Urinary bladder (tissue), 3 donors: ENCODE measurements at regions not wholly inside any gene's neighbourhood (a gene's known extent, or its start where the extent isn't known, plus 50 kb on each side); places are given as distances from the start of the nearest gene placed in this dataset.

Experiments used
- DNase-seq: peaks from one replicate; pipeline ENCODE4 v3.0.0-alpha.2; 2015; ENCODE audit errors: extremely low spot score
- H3K27ac ChIP-seq: one replicate; pipeline ENCODE4 v1.5.1; 2013; ENCODE audit warnings: low read depth, mild to moderate bottlenecking, moderate library complexity
- H3K36me3 ChIP-seq: one replicate; pipeline ENCODE4 v1.6.1; 2013; ENCODE audit warnings: mild to moderate bottlenecking, moderate library complexity; ENCODE audit not compliant: insufficient read depth
- H3K4me1 ChIP-seq: one replicate; pipeline ENCODE4 v1.6.1; 2013; ENCODE audit warnings: mild to moderate bottlenecking, moderate library complexity; ENCODE audit not compliant: insufficient read depth
- H3K4me3 ChIP-seq: one replicate; pipeline ENCODE4 v1.5.1; 2013; ENCODE audit warnings: low read depth, low read length
- WGBS: extraction: QIAGEN DNeasy Blood & Tissue Kit; methylation state at CpG from one replicate; pipeline ENCODE4 v1.1.7; 2013; 5-methylcytosine and 5-hydroxymethylcytosine counted together
- donor health status: healthy with polysubstance abuse.
- donor health status: healthy.

DNA sequence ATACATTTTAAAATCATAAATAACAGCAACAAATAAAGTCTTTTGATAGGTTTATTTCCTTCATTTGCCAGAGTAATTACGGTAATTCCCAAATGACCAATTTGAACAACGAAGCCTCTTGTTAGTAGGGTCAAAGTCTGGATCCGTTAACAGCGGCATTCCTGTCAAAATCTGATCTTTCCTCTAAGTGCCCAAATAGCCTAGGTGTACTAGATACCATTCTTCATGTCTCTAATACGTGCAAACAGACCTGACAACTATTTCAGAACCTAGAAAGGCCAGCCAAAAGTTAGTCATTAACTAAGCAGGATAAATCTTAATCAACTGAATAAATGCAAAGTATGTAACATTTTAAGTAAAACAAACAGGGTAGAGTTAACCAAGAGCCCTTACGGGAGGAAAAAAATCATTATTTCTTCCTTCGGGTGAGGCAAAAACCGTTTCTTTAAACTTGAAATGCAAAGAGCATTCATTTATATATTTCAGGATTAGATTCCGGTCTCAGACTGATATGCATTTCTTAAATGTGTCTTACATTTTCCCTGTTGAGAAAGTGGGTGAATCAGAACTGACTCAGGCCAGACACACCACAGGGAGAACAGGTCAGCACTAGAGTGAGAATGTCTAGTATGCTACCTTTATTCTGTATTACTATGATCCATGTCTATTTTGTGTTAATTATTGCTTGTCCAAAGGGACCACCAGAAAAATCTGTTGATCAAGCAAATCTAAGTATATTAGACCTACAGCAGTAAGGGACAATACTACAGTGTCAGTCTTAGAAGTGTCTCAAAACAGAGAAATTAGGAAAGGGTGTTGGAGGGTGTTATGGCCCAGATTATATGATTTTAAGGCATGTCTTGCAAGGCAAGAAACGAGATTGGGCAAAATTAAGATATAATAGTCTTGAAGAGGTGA is 141.5 kb upstream of the NDUFV2 start:
- Histone ChIP-seq H3K4me1 (no peaks in the 10 kb centered on the region), H3K27ac (no peak overlapping the region), H3K36me3 (no peaks in the 10 kb centered on the region), H3K4me3 (no peak overlapping the region)
- no peak for DNase-seq
- WGBS, result 79% methylated on average over 10 of the region's 10 CpGs

DNA sequence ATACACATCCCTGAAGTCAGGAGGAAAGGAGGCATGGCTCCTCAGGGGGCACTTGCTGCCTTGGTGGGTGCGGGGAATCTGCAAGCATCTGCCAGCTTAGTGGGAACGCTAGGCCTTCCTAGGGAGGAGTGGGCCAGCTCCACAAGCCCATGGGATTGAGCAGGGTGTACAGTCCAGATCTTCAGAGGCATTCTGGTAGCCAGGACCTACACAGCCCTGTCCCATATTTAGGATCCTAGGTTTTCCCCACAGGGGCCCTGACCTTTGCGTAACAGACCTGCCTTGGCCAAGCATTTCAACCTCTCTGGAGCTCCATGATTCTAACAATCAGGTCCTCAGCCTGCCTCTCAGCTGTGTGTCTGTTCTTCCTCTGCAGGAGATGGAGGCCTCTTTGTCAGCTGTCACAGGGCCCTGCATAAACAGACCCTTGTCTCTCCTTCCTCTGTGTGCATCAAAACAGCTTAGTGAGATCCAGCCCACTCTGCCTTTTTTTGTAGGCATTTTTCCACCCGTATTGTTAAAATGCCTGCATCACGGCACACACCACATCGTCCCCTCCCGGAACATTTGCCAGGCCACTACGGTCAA is 140.2 kb upstream of the NDUFV2 start:
- Histone ChIP-seq H3K4me1 (no peaks in the 10 kb centered on the region), H3K4me3 (no peak overlapping the region), H3K36me3 (no peaks in the 10 kb centered on the region), H3K27ac (no peak overlapping the region)
- DNase-seq, result no peak
- WGBS, result 89% methylated on average over 8 of the region's 8 CpGs

DNA sequence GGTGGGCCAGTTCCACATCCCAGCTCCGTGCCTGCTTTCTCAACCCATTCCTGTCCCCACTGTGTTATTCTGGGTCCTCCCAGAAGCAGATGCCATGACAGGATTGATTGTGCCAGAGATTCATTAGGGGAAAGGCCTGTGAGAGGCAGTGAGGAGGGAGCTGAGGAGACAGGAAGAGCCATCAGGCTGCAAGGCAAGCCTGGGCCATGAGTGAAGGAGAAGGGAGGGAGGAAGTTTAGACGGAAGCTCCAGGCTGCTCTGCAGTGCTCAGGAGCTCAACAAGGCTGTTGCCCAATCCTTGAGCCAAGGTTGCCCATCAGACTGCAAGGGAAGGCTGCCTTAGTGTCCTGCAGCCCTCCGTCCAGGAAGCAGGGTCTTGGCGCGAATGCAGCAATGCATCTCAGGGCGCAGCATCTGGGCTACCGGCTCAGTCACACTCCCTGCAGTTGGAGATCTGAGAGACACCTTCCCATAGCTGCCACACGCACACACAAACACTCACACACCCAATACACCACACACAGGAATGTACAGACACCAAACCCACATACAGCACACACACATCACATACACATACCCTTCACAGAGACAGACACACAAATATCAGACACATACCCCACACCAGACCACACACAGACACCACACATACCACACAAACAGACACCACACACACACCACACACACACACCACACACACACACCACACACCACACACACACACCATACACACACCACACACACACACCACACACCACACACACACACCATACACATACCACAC is 139.5 kb upstream of the NDUFV2 start:
- H3K4me1 ChIP-seq, result no peaks in the 10 kb centered on the region
- H3K4me3 ChIP-seq, result no peak overlapping the region
- no peaks in the 10 kb centered on the region for H3K36me3 ChIP-seq
- H3K27ac ChIP-seq, result no peak overlapping the region
- 78% methylated on average over 8 of the region's 8 CpGs for WGBS
- no peak for DNase-seq

DNA sequence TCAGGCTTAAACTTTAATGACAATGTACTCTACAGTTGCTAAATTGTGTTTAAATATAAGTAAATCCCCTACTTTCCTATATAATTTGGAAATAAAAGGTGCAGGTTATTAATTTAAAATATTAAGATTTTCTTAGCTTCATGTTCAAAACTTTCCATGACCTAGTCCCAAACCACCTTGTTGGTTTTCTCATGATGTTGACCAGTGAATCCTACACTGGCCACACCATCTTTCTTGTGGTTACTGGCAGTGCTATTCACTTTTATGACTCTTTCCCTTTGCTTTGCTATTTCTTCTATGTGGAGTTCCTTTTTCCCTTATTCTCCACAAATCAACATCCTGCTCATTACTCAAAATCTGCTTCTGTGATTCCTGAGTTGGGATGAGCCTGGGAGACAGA is 138.6 kb upstream of the NDUFV2 start:
- H3K36me3 ChIP-seq, result no peaks in the 10 kb centered on the region
- no peak overlapping the region for H3K4me3 ChIP-seq
- no peak for DNase-seq

DNA sequence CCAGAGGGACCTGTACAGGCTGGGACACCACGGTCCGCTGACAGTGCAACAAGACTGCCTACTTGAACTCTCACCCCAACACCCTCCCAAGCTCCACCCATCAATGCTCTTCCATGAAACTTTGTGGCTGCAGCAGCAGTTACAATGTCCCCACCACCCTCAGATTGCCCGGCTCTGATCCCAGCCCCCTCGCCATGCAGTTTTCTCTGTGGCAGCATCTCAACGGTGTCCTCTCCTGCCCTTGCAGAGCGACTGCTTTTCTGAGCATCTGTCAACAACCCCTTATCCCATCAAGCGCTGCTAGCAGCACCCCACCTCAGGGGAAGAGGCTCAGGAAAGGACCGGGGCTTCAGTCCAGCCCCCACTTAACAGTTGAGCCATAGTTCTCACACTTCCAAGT is 137.1 kb upstream of the NDUFV2 start:
- Histone ChIP-seq H3K27ac (no peak overlapping the region), H3K36me3 (no peaks in the 10 kb centered on the region), H3K4me3 (no peak overlapping the region), H3K4me1 (no peaks in the 10 kb centered on the region)
- no peak for DNase-seq
- 70% methylated on average over 8 of the region's 8 CpGs for WGBS

More for the DNA sequence above, 138.6 kb upstream of the NDUFV2 start:
- Histone ChIP-seq H3K4me1 (no peaks in the 10 kb centered on the region), H3K27ac (no peak overlapping the region)

DNA sequence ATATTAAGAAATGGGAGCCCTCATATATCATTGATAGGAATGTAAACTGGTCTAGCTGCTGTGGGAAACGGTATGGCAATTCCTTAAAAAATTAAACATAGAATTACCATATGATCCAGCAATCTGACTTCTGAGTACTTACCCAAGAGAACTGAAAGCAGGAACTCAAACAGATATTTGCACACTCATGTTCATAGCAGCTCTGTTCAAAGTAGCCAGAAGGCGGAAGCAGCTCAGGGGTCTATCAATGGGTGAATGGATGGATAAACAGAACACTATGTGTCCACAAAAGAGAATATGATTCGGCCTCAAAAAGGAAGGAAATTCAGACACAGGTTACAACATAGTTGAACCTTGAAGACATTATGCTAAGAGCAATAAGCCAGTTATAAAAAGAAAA is 135.7 kb upstream of the NDUFV2 start:
- no peaks in the 10 kb centered on the region for H3K36me3 ChIP-seq
- no peak for DNase-seq
- H3K4me1 ChIP-seq, result no peaks in the 10 kb centered on the region
- H3K4me3 ChIP-seq, result no peak overlapping the region
- H3K27ac ChIP-seq, result no peak overlapping the region
- 87% methylated on average over 3 of the region's 3 CpGs for WGBS

DNA sequence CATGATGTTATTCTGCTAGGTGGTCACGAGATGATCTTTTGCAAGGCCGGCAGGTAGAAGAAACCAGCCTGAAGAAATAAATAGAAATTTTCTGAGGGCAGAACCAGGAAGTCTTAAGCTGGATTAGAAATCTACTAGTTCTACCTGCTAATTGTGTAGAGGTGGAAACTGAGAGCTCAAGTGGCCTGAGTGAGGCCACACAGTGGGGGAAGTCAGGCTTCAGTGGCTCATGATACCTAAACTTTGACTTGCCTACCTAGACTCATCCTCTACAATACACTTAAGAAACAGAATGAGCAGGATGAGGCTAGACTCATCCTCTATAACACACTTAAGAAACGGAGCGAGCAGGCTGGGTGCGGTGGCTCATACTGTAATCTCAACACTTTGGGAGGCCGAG is 134.9 kb upstream of the NDUFV2 start:
- H3K27ac ChIP-seq, result no peak overlapping the region
- no peaks in the 10 kb centered on the region for H3K36me3 ChIP-seq
- H3K4me3 ChIP-seq, result no peak overlapping the region
- H3K4me1 ChIP-seq, result no peaks in the 10 kb centered on the region
- WGBS, result 95% methylated on average over 6 of the region's 6 CpGs
- no peak for DNase-seq

DNA sequence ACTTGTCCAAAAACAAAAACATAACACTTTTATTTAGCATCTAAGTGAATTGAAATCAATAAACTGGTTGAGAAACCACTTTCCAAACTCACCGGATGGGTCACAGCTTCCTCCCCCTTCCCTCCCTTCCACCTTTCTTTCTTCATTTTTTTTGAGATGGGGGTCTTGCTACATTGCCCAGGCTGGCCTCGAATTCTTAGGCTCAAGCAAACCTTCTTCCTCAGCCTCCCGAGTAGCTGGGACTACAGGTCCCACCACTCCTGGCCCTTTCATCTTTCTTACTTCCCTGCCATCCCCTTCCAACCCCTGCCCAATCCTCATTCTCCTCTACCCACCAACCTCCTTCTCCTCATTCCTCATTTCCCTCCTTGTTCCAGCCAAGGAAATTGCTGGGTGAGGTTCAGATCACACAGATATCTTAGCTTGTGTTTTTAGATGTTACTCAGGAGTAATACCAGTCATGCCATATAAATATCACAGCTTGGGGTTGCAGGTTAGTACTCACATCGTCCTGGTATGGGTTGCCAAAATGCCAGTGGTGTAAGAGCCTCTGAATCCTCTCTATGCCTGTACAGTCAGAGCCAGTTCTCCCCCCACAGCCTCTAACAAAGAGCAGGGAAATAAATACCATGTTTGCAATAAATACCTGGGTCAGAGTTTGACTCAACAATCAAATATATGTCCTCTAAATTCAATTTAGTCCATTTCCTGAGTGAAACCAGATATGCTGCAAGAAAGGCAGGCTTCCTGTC is 132.7 kb upstream of the NDUFV2 start:
- H3K4me1 ChIP-seq, result no peaks in the 10 kb centered on the region
- no peak for DNase-seq
- H3K27ac ChIP-seq, result no peak overlapping the region
- no peak overlapping the region for H3K4me3 ChIP-seq
- WGBS, result 56% methylated on average over 4 of the region's 4 CpGs
- H3K36me3 ChIP-seq, result no peaks in the 10 kb centered on the region

DNA sequence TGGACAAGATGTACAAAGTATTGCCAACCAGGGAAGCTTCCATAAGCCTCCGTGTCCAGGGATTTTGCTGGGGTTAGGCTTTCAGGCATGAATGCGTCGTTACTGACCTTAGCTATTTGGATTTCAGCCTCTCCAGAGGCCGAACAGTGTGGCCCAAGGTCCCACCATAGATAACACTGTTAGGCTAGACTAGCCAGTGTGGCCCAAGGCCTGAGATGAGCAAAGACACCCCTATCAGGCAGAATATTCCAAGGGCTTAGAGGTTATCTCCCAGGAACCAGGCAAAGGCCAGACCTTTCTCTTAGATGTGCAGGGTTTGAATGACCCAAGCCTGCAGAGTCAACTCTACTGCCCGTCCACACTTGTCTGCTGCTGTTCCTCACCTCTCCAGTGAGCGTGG is 131.7 kb upstream of the NDUFV2 start:
- no peaks in the 10 kb centered on the region for H3K4me1 ChIP-seq
- H3K27ac ChIP-seq, result no peak overlapping the region
- DNase-seq, result no peak
- H3K4me3 ChIP-seq, result no peak overlapping the region
- 92% methylated on average over 6 of the region's 6 CpGs for WGBS
- no peaks in the 10 kb centered on the region for H3K36me3 ChIP-seq

DNA sequence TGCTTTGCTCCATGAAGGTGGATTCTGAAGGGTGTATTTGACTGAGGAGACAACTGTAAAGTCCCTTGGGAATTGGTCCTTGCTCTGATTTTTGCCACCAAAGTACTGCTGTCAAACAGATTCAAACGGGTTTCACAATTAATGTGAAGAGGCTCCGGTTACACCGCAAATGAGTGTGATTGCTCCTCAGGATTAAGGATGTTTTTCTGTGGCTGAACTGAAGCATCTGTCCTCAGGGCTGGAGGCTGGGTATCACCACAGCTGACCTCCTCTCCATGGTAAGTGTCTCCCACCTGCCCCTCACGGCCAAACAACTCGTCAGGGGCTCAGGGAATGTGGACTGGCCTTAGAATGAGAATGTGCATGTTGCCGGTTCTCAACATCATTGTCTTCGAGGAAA is 130.4 kb upstream of the NDUFV2 start:
- no peak for DNase-seq
- H3K27ac ChIP-seq, result no peak overlapping the region
- no peaks in the 10 kb centered on the region for H3K36me3 ChIP-seq
- H3K4me3 ChIP-seq, result no peak overlapping the region
- H3K4me1 ChIP-seq, result no peaks in the 10 kb centered on the region
- WGBS, result 64% methylated on average over 7 of the region's 7 CpGs

DNA sequence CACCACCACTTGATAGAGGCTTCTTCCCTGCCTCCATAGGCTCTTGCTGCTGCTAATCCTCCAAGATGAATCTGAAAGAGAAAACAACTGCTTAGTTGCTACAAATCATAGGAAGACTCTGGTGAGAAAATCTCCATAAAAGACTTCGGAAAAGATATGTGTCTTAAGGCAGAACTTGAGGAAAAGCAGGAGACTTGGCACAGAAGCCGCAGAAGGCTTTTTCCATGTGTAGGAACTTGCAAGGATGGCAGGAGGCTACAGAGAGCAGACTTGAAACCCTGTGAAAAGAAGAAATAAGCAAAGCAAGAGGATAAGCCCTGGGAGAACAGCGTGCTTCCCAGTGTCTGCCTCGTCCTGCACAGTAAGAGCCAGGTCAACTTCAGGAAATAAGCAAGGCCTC is 128.2 kb upstream of the NDUFV2 start:
- Histone ChIP-seq H3K36me3 (no peaks in the 10 kb centered on the region), H3K4me1 (no peaks in the 10 kb centered on the region), H3K27ac (no peak overlapping the region), H3K4me3 (no peak overlapping the region)
- WGBS, result 61% methylated on average over 4 of the region's 4 CpGs
- DNase-seq, result no peak

DNA sequence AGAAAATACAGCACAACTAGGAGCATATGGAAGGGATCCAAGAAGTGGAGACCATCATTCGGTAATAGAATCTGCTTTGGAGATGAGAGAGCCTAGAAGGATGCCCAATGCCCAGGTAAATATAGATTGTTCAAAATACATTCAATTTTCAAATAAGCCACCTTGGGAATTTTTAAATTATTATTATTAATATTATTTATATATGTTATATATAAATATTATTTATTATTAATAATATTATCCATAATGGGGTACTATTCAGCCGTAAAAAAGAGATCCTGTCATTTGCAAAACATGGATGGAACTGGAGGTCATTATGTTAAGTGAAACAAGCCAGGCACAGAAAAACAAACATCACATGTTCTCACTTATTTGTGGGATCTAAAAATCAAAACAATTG is 127.8 kb upstream of the NDUFV2 start:
- H3K27ac ChIP-seq, result no peak overlapping the region
- H3K36me3 ChIP-seq, result no peaks in the 10 kb centered on the region
- no peaks in the 10 kb centered on the region for H3K4me1 ChIP-seq
- DNase-seq, result no peak
- H3K4me3 ChIP-seq, result no peak overlapping the region
- 59% methylated on average over 2 of the region's 2 CpGs for WGBS

DNA sequence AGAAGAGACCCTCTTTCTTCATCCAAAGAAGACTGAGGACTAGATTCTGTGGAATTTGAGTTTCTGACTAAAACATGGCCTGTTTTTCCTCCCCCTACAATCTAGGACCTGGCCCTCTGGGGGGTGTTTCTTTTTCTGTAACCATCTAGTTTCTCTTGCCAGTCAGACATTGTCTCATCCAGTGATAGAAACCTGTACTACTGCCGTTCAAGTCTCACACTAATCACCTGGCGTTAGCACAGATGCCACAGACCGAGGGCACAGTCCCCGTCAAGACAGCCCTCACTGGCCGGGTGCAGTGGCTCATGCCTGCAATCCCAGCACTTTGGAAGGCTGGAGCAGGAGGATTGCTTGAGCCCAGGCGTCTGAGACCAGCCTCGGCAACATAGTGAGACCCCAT is 126.9 kb upstream of the NDUFV2 start:
- DNase-seq, result no peak
- Histone ChIP-seq H3K4me1 (no peaks in the 10 kb centered on the region), H3K27ac (no peak overlapping the region), H3K4me3 (no peak overlapping the region), H3K36me3 (no peaks in the 10 kb centered on the region)
- 82% methylated on average over 7 of the region's 7 CpGs for WGBS
